Hepatocyte (in vitro differentiated cells): ENCODE measurements at regions not wholly inside any gene's neighbourhood (a gene's known extent, or its start where the extent isn't known, plus 50 kb on each side); places are given as distances from the start of the nearest gene placed in this dataset.

ENCODE experiments used
- CTCF ChIP-seq: fragments of 200-600 bp; sonication (generic); IDR thresholded peaks from 2 replicates; pipeline ENCODE4 v1.5.1; 2016; ENCODE audit warnings: antibody characterized with exemption, mild to moderate bottlenecking; ENCODE audit not compliant: poor library complexity
- EZH2 ChIP-seq: fragments of 200-600 bp; sonication (generic); IDR thresholded peaks from 2 replicates; pipeline ENCODE4 v1.6.1; 2016; ENCODE audit warnings: antibody characterized with exemption, mild to moderate bottlenecking, borderline replicate concordance
- EZH2phosphoT487 ChIP-seq: fragments of 200-600 bp; sonication (generic); IDR thresholded peaks from one replicate; pipeline ENCODE4 v1.6.1; 2018; ENCODE audit warnings: antibody characterized with exemption, mild to moderate bottlenecking, low read depth, moderate library complexity; ENCODE audit not compliant: unreplicated experiment, severe bottlenecking

DNA sequence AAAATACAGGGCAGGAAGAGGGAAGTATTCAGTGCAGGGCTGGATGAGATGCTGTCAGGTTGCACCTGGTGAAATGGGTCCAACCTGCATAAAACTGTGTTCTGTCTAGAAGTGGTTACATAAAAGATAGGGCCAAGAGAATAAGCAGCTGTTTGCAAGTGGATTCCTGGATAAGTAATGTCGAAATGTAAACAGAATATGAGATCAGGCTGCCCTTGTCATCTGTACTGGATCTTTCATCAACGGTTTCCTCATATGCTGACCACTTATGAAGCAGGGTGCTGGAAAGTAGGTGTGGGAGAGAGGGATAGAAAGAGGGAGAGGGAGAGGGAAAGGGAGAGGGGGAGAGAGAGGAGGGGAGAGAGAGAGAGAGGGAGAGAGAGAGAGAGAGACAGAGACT lies 349.8 kb upstream of the CPEB2 start:
- TF ChIP-seq CTCF (no peak), EZH2 (no peak), EZH2phosphoT487 (no peak)
